ENCODE measurements at regions not wholly inside any gene's neighbourhood (a gene's known extent, or its start where the extent isn't known, plus 50 kb on each side); places are given as distances from the start of the nearest gene placed in this dataset.

- H3K27ac Mint-ChIP-seq: no peak overlapping the region
- H3K36me3 Mint-ChIP-seq (ENCODE audit: low read depth): no peaks in the 10 kb centered on the region
- peak; percentile 3 for DNase-seq
- H3K4me3 Mint-ChIP-seq: no peak overlapping the region
- TF ChIP-seq CTCF (IDR thresholded peaks at IDR 0.05): peak; percentile 60
- no peaks in the 10 kb centered on the region for H3K9me3 Mint-ChIP-seq
- H3K4me1 Mint-ChIP-seq: peaks cover 4% of the 10 kb centered on the region
- H3K27me3 Mint-ChIP-seq (ENCODE audit: low read depth, poor library complexity): no peaks in the 10 kb centered on the region
Observed at GRCh38 chr5:130720355-130720754, 444.7 kb downstream of the HINT1 start.

- peaks cover 37% of the 10 kb centered on the region for H3K4me1 Mint-ChIP-seq
- DNase-seq: no peak
- no peaks in the 10 kb centered on the region for H3K36me3 Mint-ChIP-seq (ENCODE audit: low read depth)
- no peaks in the 10 kb centered on the region for H3K9me3 Mint-ChIP-seq
- no peak for TF ChIP-seq CTCF (IDR thresholded peaks at IDR 0.05)
- H3K4me3 Mint-ChIP-seq: no peak overlapping the region
- no peaks in the 10 kb centered on the region for H3K27me3 Mint-ChIP-seq (ENCODE audit: low read depth, poor library complexity)
- H3K27ac Mint-ChIP-seq: no peak overlapping the region
Observed at GRCh38 chr5:130715541-130715940, 449.5 kb downstream of the HINT1 start.

- peak overlapping the region; percentile 70 for H3K27ac Mint-ChIP-seq
Observed at GRCh38 chr5:130714200-130714599, 450.9 kb downstream of the HINT1 start.

GRCh38 chr5:130712324-130712723 lies 452.7 kb downstream of the HINT1 start:
- Mint-ChIP-seq H3K4me1 (peaks cover 37% of the 10 kb centered on the region), H3K27ac (no peak overlapping the region), H3K9me3 (no peaks in the 10 kb centered on the region), H3K36me3 (ENCODE audit: low read depth) (no peaks in the 10 kb centered on the region), H3K27me3 (ENCODE audit: low read depth, poor library complexity) (no peaks in the 10 kb centered on the region), H3K4me3 (no peak overlapping the region)
- DNase-seq: no peak
- TF ChIP-seq CTCF (IDR thresholded peaks at IDR 0.05): no peak

More at GRCh38 chr5:130714200-130714599, 450.9 kb downstream of the HINT1 start:
- Mint-ChIP-seq H3K9me3 (no peaks in the 10 kb centered on the region), H3K36me3 (ENCODE audit: low read depth) (no peaks in the 10 kb centered on the region), H3K4me3 (no peak overlapping the region), H3K4me1 (peaks cover 41% of the 10 kb centered on the region), H3K27me3 (ENCODE audit: low read depth, poor library complexity) (no peaks in the 10 kb centered on the region)
- DNase-seq: no peak
- TF ChIP-seq CTCF (IDR thresholded peaks at IDR 0.05): no peak

GRCh38 chr5:130710596-130710995 lies 454.5 kb downstream of the HINT1 start:
- H3K4me3 Mint-ChIP-seq: no peak overlapping the region
- peak overlapping the region; percentile 47 for H3K27ac Mint-ChIP-seq
- peaks cover 37% of the 10 kb centered on the region for H3K4me1 Mint-ChIP-seq
- no peak for TF ChIP-seq CTCF (IDR thresholded peaks at IDR 0.05)
- DNase-seq: no peak
- H3K9me3 Mint-ChIP-seq: no peaks in the 10 kb centered on the region
- H3K36me3 Mint-ChIP-seq (ENCODE audit: low read depth): no peaks in the 10 kb centered on the region
- no peaks in the 10 kb centered on the region for H3K27me3 Mint-ChIP-seq (ENCODE audit: low read depth, poor library complexity)

- Mint-ChIP-seq H3K27ac (no peak overlapping the region), H3K27me3 (ENCODE audit: low read depth, poor library complexity) (no peaks in the 10 kb centered on the region), H3K4me1 (peaks cover 27% of the 10 kb centered on the region), H3K9me3 (peaks cover 6% of the 10 kb centered on the region), H3K4me3 (no peak overlapping the region), H3K36me3 (ENCODE audit: low read depth) (no peaks in the 10 kb centered on the region)
- DNase-seq: no peak
- no peak for TF ChIP-seq CTCF (IDR thresholded peaks at IDR 0.05)
Observed at GRCh38 chr5:130708754-130709153, 456.3 kb downstream of the HINT1 start.
